ENCODE measurements at regions not wholly inside any gene's neighbourhood (a gene's known extent, or its start where the extent isn't known, plus 50 kb on each side); places are given as distances from the start of the nearest gene placed in this dataset.
A peak's percentile ranks its signal among the peaks of the same experiment; 100 is the strongest.

GRCh38 chr13:50474088-50474662, 369.3 kb downstream of the DLEU7 start:
- TF ChIP-seq, protein P1, sequence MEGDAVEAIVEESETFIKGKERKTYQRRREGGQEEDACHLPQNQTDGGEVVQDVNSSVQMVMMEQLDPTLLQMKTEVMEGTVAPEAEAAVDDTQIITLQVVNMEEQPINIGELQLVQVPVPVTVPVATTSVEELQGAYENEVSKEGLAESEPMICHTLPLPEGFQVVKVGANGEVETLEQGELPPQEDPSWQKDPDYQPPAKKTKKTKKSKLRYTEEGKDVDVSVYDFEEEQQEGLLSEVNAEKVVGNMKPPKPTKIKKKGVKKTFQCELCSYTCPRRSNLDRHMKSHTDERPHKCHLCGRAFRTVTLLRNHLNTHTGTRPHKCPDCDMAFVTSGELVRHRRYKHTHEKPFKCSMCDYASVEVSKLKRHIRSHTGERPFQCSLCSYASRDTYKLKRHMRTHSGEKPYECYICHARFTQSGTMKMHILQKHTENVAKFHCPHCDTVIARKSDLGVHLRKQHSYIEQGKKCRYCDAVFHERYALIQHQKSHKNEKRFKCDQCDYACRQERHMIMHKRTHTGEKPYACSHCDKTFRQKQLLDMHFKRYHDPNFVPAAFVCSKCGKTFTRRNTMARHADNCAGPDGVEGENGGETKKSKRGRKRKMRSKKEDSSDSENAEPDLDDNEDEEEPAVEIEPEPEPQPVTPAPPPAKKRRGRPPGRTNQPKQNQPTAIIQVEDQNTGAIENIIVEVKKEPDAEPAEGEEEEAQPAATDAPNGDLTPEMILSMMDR (IDR thresholded peaks at IDR 0.05; ENCODE audit: low read length, missing control alignments): no peak
- no peak for DNase-seq (ENCODE audit: low read depth)
- H3K4me3 ChIP-seq (replicated peaks; ENCODE audit: low read depth, low read length): no peak overlapping the region

DNA sequence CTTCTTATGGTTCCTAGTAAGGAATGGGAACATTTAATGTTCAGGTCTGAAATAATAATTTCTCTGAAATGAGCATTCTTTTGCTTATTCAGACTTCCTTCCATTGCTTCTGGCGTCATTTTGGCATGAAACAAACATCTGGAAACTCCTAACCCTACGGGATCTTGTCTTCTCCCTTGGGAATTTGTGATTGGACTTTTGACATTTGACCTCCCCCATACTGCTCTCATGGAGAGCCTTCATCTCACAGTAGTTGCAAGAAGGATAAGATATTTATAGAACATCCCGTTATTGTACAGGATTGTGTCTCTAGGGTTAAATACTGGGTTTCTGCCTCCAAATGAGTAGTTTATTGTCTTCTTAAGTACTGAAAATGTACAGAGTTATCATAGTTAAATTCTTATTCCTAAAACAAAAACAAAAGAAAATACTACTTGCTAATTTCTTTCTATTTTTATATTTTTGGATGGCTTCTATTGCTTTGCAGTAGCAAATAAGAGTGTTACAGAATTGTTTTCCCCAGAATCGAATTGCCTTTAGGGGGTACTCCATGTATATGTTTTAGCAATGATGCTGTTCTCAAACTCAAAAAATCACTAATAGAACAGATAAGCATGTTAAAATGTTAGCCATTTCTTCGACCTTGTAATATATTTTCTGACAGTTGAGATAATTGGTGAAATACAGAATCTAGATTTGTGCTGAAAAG, 366.8 kb downstream of the DLEU7 start:
- TF ChIP-seq, protein P1 (IDR thresholded peaks at IDR 0.05; ENCODE audit: low read length, missing control alignments): no peak
- no peak for DNase-seq (ENCODE audit: low read depth)
- no peak overlapping the region for H3K4me3 ChIP-seq (replicated peaks; ENCODE audit: low read depth, low read length)

GRCh38 chr13:50481936-50482335, 361.6 kb downstream of the DLEU7 start:
- no peak for DNase-seq (ENCODE audit: low read depth)
- TF ChIP-seq, protein P1 (IDR thresholded peaks at IDR 0.05; ENCODE audit: low read length, missing control alignments): no peak
- H3K4me3 ChIP-seq (replicated peaks; ENCODE audit: low read depth, low read length): no peak overlapping the region

DNA sequence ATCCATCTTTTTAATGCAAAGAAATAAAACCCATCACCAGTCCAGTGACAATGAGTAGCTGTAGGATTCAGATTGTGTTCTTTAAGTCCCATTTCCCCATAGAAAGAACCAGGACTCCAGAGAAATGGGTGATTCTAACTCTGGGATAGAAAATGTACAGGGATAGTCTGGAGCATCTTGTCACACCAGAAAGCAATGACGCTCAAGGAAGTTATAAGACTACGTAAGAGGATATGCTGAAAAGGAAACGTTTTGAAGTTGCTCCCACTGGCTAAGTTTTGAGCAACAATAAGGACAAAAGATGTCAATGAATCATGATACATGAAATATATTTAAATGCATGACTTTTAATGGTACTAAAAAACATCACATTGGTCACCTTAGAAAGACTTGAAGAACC, 360.1 kb downstream of the DLEU7 start:
- no peak overlapping the region for H3K4me3 ChIP-seq (replicated peaks; ENCODE audit: low read depth, low read length)
- no peak for DNase-seq (ENCODE audit: low read depth)
- TF ChIP-seq, protein P1 (IDR thresholded peaks at IDR 0.05; ENCODE audit: low read length, missing control alignments): no peak

GRCh38 chr13:50484472-50485113, 358.9 kb downstream of the DLEU7 start:
- no peak overlapping the region for H3K4me3 ChIP-seq (replicated peaks; ENCODE audit: low read depth, low read length)
- TF ChIP-seq, protein P1 (IDR thresholded peaks at IDR 0.05; ENCODE audit: low read length, missing control alignments): no peak
- no peak for DNase-seq (ENCODE audit: low read depth)

GRCh38 chr13:50485979-50486935, 357.2 kb downstream of the DLEU7 start:
- TF ChIP-seq, protein P1 (IDR thresholded peaks at IDR 0.05; ENCODE audit: low read length, missing control alignments): no peak
- DNase-seq (ENCODE audit: low read depth): peak; percentile 52

More at GRCh38 chr13:50485979-50486935, 357.2 kb downstream of the DLEU7 start:
- H3K4me3 ChIP-seq (replicated peaks; ENCODE audit: low read depth, low read length): no peak overlapping the region

All from fibroblast of pulmonary artery (primary cell).